ENCODE measurements at regions not wholly inside any gene's neighbourhood (a gene's known extent, or its start where the extent isn't known, plus 50 kb on each side); places are given as distances from the start of the nearest gene placed in this dataset.

GRCh38 chr20:17840423-17840822 lies 128.2 kb downstream of the SNX5 start:
- ChIA-PET POLR2A (ENCODE audit: unreplicated experiment) (no interaction called here), CTCF (no interaction called here)
- intact Hi-C loops (cut with micrococcal nuclease) (loop anchor here (5.0 kb wide), 1 partner anchor 57 kb away; no protein-coding TSS in a partner anchor), dilution Hi-C loops (cut with HindIII; ENCODE audit: low sequenced_read_pairs, unreplicated experiment) (no loop called here), in situ Hi-C loops (cut with MboI; ENCODE audit: low sequenced_read_pairs) (no loop called here)
- Histone ChIP-seq H3K27ac (ENCODE audit: insufficient read depth, low read length) (no peak overlapping the region), H3K4me3 (ENCODE audit: insufficient read depth, low read depth, low read length) (no peak overlapping the region), H3K4me2 (ENCODE audit: low read depth, low read length) (no peak overlapping the region), H3K79me1 (ENCODE audit: low read depth in 1 of 2, low read length in 2 of 2) (peaks cover 0 to 25% of the 10 kb centered on the region in 2 experiments; a peak in 2 of 4 replicates), H3K14ac (replicated peaks; ENCODE audit: low read depth, low read length) (no peak overlapping the region), H2AK5ac (ENCODE audit: low read depth, low read length) (peak overlapping the region; percentile 39; the same call in 1 of the 2 replicates), H4K20me1 (ENCODE audit: insufficient read depth, low read length) (no peaks in the 10 kb centered on the region), H3K23ac (ENCODE audit: low read depth, low read length) (no peak overlapping the region), H3K9me1 (ENCODE audit: insufficient read depth, low read length) (peaks cover 26% of the 10 kb centered on the region), H3K9ac (ENCODE audit: low read depth, low read length) (no peak overlapping the region), H2BK15ac (ENCODE audit: low read depth, low read length) (peak overlapping the region; percentile 24; the same call in 1 of the 3 replicates), H4K5ac (ENCODE audit: low read depth, low read length) (no peak overlapping the region), H3K27me3 (ENCODE audit: control insufficient read depth, insufficient read depth, low read length) (no peaks in the 10 kb centered on the region), H3K36me3 (ENCODE audit: control insufficient read depth, insufficient read depth, low read length) (no peaks in the 10 kb centered on the region), H2AK9ac (replicated peaks; ENCODE audit: low read depth, low read length, poor library complexity) (no peak overlapping the region), H2AFZ (replicated peaks; ENCODE audit: low read length, poor library complexity) (no peak overlapping the region), H4K8ac (ENCODE audit: low read depth in 2 of 2, low read length in 2 of 2) (no peak overlapping the region), H3K56ac (ENCODE audit: extremely low read depth, insufficient read depth, low read length) (no peak overlapping the region), H3K4ac (ENCODE audit: low read depth, low read length) (no peak overlapping the region), H2BK20ac (ENCODE audit: low read depth, low read length) (no peak overlapping the region), H4K91ac (ENCODE audit: insufficient read depth, low read depth, low read length) (no peak overlapping the region), H3K18ac (ENCODE audit: low read depth, low read length) (no peak overlapping the region), H2BK5ac (ENCODE audit: low read depth, low read length, poor library complexity, severe bottlenecking) (no peak overlapping the region), H3K4me1 (ENCODE audit: control insufficient read depth, insufficient read depth, low read length) (peaks cover 33% of the 10 kb centered on the region), H2BK120ac (ENCODE audit: low read depth, low read length) (peak overlapping the region; percentile 11; the same call in 1 of the 2 replicates), H3K9me3 (ENCODE audit: control insufficient read depth, insufficient read depth, low read length) (peaks cover 3% of the 10 kb centered on the region; the same call in 1 of the 2 replicates)
- ATAC-seq (ENCODE audit: low read depth) (no peak), DNase-seq (no peak)
- BruUV-seq (replicated peaks) = no TSS peak
- no peak for TF ChIP-seq MAFK (IDR thresholded peaks at IDR 0.05; ENCODE audit: low read depth, low read length)
- no peak for TF ChIP-seq SMC3 (IDR thresholded peaks at IDR 0.05; ENCODE audit: low read depth, low read length)
- no peak for TF ChIP-seq ELK1 (IDR thresholded peaks at IDR 0.05; ENCODE audit: borderline replicate concordance, low read depth, low read length)
- no peak for TF ChIP-seq RCOR1 (IDR thresholded peaks at IDR 0.05; ENCODE audit: insufficient replicate concordance, low read length)
- no peak for TF ChIP-seq MAZ (IDR thresholded peaks at IDR 0.05; ENCODE audit: borderline replicate concordance, low read depth, low read length)
- no peak for TF ChIP-seq FOS (IDR thresholded peaks at IDR 0.05; ENCODE audit: low read depth, low read length)
- no peak for TF ChIP-seq POLR2A (IDR thresholded peaks at IDR 0.05; ENCODE audit: low read depth, low read length)
- TF ChIP-seq CHD1 (IDR thresholded peaks at IDR 0.05; ENCODE audit: low read depth, low read length) = no peak
- no peak for TF ChIP-seq CEBPB (IDR thresholded peaks at IDR 0.05; ENCODE audit: low read depth, low read length)
- no peak for TF ChIP-seq RAD21 (IDR thresholded peaks at IDR 0.05; ENCODE audit: low read length)
- TF ChIP-seq, protein P1, sequence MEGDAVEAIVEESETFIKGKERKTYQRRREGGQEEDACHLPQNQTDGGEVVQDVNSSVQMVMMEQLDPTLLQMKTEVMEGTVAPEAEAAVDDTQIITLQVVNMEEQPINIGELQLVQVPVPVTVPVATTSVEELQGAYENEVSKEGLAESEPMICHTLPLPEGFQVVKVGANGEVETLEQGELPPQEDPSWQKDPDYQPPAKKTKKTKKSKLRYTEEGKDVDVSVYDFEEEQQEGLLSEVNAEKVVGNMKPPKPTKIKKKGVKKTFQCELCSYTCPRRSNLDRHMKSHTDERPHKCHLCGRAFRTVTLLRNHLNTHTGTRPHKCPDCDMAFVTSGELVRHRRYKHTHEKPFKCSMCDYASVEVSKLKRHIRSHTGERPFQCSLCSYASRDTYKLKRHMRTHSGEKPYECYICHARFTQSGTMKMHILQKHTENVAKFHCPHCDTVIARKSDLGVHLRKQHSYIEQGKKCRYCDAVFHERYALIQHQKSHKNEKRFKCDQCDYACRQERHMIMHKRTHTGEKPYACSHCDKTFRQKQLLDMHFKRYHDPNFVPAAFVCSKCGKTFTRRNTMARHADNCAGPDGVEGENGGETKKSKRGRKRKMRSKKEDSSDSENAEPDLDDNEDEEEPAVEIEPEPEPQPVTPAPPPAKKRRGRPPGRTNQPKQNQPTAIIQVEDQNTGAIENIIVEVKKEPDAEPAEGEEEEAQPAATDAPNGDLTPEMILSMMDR (conservative IDR thresholded peaks at IDR 0.05; ENCODE audit: low read depth, low read length) = no peak
- TF ChIP-seq, protein P2, sequence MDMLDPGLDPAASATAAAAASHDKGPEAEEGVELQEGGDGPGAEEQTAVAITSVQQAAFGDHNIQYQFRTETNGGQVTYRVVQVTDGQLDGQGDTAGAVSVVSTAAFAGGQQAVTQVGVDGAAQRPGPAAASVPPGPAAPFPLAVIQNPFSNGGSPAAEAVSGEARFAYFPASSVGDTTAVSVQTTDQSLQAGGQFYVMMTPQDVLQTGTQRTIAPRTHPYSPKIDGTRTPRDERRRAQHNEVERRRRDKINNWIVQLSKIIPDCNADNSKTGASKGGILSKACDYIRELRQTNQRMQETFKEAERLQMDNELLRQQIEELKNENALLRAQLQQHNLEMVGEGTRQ (IDR thresholded peaks at IDR 0.05; ENCODE audit: low read depth, low read length) = no peak
- no CpG with 5 or more reads among the region's 5 CpGs for WGBS, 2 experiments (ENCODE audit: extremely low coverage in 2 of 2, insufficient read length in 1 of 2)

Measured in IMR-90 (cell line).